Keratinocyte (primary cell): ENCODE measurements at regions not wholly inside any gene's neighbourhood (a gene's known extent, or its start where the extent isn't known, plus 50 kb on each side); places are given as distances from the start of the nearest gene placed in this dataset.

Experiments used
- DNase-seq: peaks from one replicate; pipeline ENCODE4 v3.0.0-alpha.2; 2011; ENCODE audit warnings: low read depth, missing footprints, low spot score
- FAIRE-seq: peaks from 2 replicates; lab custom pipeline; 2011; peaks lifted over from hg19 to GRCh38; lab: Jason Lieb, UNC
- H2AFZ ChIP-seq: 2 replicates; pipeline ENCODE4 v1.6.0; 2012; ENCODE audit warnings: low read length, control low read depth, inconsistent platforms; ENCODE audit not compliant: control insufficient read depth
- H3K27ac ChIP-seq: 2 replicates; pipeline ENCODE4 v1.5.1; 2011; ENCODE audit warnings: low read length; ENCODE audit not compliant: control insufficient read depth, insufficient read depth
- H3K27me3 ChIP-seq: 3 replicates; pipeline ENCODE4 v1.6.0; 2011; ENCODE audit warnings: low read length; ENCODE audit not compliant: control insufficient read depth, insufficient read depth; ENCODE audit errors: extremely low read depth
- H3K36me3 ChIP-seq, 2 experiments: 2 replicates in 1 of 2; 3 replicates in 1 of 2; pipeline ENCODE4 v1.5.1; 2011; ENCODE audit warnings: low read length in 2 of 2, mild to moderate bottlenecking in 1 of 2; ENCODE audit not compliant: control insufficient read depth in 2 of 2, insufficient read depth in 2 of 2; ENCODE audit errors: extremely low read depth in 1 of 2
- H3K4me1 ChIP-seq: 3 replicates; pipeline ENCODE4 v1.5.1; 2011; ENCODE audit warnings: low read length; ENCODE audit not compliant: control insufficient read depth, insufficient read depth; ENCODE audit errors: extremely low read depth
- H3K4me2 ChIP-seq: 3 replicates; pipeline ENCODE4 v1.6.0; 2011; ENCODE audit warnings: low read depth, low read length; ENCODE audit not compliant: control insufficient read depth, insufficient read depth; ENCODE audit errors: extremely low read depth
- H3K4me3 ChIP-seq, 3 experiments: fragments of 200-600 bp in 1 of 3; sonication (generic) in 1 of 3; 2 replicates in 2 of 3; 3 replicates in 1 of 3; pipeline ENCODE4 v1.5.1; 2011 to 2016; ENCODE audit warnings: low read length in 3 of 3, mild to moderate bottlenecking in 3 of 3, control low read depth in 2 of 3, inconsistent platforms in 1 of 3, low read depth in 1 of 3, mixed read lengths in 1 of 3, mixed run types in 1 of 3, moderate library complexity in 1 of 3; ENCODE audit not compliant: control insufficient read depth in 2 of 3, insufficient read depth in 2 of 3; ENCODE audit errors: extremely low read depth in 1 of 3
- H3K79me2 ChIP-seq: 2 replicates; pipeline ENCODE4 v1.6.0; 2012; ENCODE audit warnings: low read length; ENCODE audit not compliant: control insufficient read depth, insufficient read depth
- H3K9ac ChIP-seq: 3 replicates; pipeline ENCODE4 v1.6.0; 2011; ENCODE audit warnings: low read length; ENCODE audit not compliant: control insufficient read depth, insufficient read depth; ENCODE audit errors: extremely low read depth
- H3K9me1 ChIP-seq: 3 replicates; pipeline ENCODE4 v1.6.0; 2011; ENCODE audit warnings: low read length; ENCODE audit not compliant: control insufficient read depth, insufficient read depth; ENCODE audit errors: extremely low read depth
- H3K9me3 ChIP-seq: 2 replicates; pipeline ENCODE4 v1.5.1; 2012; ENCODE audit warnings: low read depth, low read length; ENCODE audit not compliant: control insufficient read depth
- H4K20me1 ChIP-seq: 3 replicates; pipeline ENCODE4 v1.6.0; 2011; ENCODE audit warnings: low read length; ENCODE audit not compliant: control insufficient read depth, insufficient read depth; ENCODE audit errors: extremely low read depth
- EZH2 ChIP-seq: IDR thresholded peaks from one replicate; pipeline ENCODE4 v1.6.1; 2012; ENCODE audit warnings: inconsistent platforms, mild to moderate bottlenecking, low read length, moderate library complexity
- dilution Hi-C: fragments of 300-500 bp; cut with MboI; formaldehyde crosslinking; loops from one replicate; pipeline ENCODE4 v1.7.0; 2020; ENCODE audit warnings: low sequenced_read_pairs; ENCODE audit not compliant: extremely low pct_ligation_motif_present
- TF ChIP-seq, protein P1 (sequence below), 3 experiments: IDR thresholded peaks in 1 of 3; conservative IDR thresholded peaks in 1 of 3; optimal IDR thresholded peaks in 1 of 3; 2 replicates in 2 of 3; 3 replicates in 1 of 3; pipeline versions ENCODE3 to v1.5.1; 2011; ENCODE audit warnings: low read length in 3 of 3, mild to moderate bottlenecking in 3 of 3, moderate library complexity in 2 of 3, control low read depth in 1 of 3, inconsistent platforms in 1 of 3; ENCODE audit not compliant: insufficient read depth in 2 of 3; ENCODE audit errors: extremely low read depth in 1 of 3

DNA sequence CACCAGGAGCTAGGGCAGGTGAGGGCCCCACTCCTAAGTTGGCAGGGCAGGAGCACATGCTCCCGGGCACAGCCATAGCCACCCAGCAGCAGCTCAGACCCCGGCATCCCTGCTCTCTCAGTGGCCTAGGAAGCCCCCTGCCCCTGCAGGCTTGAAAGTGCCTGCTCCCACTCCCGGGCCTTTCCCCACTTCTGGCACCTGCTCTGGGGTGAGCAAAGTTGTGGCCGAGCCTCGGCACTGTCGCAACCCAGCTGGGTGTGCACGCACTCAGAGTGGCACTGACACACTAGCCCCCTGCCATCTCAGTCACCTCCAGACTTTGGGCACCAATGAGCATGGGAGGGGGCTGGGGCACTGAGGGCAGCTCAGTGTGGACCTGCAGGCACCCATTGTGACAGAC lies 60.8 kb upstream of the CDKN2AIP start:
- TF ChIP-seq, protein P1, sequence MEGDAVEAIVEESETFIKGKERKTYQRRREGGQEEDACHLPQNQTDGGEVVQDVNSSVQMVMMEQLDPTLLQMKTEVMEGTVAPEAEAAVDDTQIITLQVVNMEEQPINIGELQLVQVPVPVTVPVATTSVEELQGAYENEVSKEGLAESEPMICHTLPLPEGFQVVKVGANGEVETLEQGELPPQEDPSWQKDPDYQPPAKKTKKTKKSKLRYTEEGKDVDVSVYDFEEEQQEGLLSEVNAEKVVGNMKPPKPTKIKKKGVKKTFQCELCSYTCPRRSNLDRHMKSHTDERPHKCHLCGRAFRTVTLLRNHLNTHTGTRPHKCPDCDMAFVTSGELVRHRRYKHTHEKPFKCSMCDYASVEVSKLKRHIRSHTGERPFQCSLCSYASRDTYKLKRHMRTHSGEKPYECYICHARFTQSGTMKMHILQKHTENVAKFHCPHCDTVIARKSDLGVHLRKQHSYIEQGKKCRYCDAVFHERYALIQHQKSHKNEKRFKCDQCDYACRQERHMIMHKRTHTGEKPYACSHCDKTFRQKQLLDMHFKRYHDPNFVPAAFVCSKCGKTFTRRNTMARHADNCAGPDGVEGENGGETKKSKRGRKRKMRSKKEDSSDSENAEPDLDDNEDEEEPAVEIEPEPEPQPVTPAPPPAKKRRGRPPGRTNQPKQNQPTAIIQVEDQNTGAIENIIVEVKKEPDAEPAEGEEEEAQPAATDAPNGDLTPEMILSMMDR (optimal IDR thresholded peaks at IDR 0.05 in 1 of 3, IDR thresholded peaks at IDR 0.05 in 1 of 3, conservative IDR thresholded peaks at IDR 0.05 in 1 of 3; ENCODE audit: extremely low read depth in 1 of 3, insufficient read depth in 2 of 3, low read length in 3 of 3), result no peak
- no peak for TF ChIP-seq EZH2
- dilution Hi-C loops, result no loop called here
- no peak for DNase-seq

DNA sequence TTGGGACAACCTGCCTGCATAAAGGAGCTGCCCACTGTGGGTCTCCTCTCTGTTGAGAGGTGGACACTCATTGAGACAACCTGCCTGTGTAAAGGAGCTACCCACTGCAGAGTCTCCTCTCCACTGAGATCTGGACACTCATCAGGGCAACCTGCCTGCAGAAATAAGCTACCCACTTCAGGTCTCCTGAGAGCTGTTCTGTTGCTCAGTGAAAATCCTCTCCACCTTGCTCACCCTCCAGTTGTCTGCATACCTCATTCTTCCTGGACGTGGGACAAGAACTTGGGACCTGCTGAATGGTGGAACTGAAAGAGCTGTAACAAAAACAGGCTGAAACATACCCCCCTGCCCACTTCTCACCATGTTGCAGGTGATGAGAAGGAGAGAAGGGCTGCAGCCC lies 59.9 kb upstream of the CDKN2AIP start:
- Histone ChIP-seq H3K36me3 (no peaks in the 10 kb centered on the region), H3K27me3 (peaks cover 4% of the 10 kb centered on the region), H2AFZ (no peak overlapping the region), H3K9me1 (no peaks in the 10 kb centered on the region), H3K9ac (no peak overlapping the region), H3K4me1 (peaks cover 4% of the 10 kb centered on the region), H3K4me3 (no peak overlapping the region), H4K20me1 (no peaks in the 10 kb centered on the region), H3K9me3 (peaks cover 12% of the 10 kb centered on the region), H3K27ac (no peak overlapping the region), H3K79me2 (no peaks in the 10 kb centered on the region), H3K4me2 (no peak overlapping the region)
- no peak for TF ChIP-seq EZH2
- TF ChIP-seq, protein P1 (optimal IDR thresholded peaks at IDR 0.05 in 1 of 3, IDR thresholded peaks at IDR 0.05 in 1 of 3, conservative IDR thresholded peaks at IDR 0.05 in 1 of 3; ENCODE audit: extremely low read depth in 1 of 3, insufficient read depth in 2 of 3, low read length in 3 of 3), result no peak
- DNase-seq (no peak), FAIRE-seq (no peak)
- dilution Hi-C loops, result no loop called here

More for the DNA sequence above, 60.8 kb upstream of the CDKN2AIP start:
- peaks cover 4% of the 10 kb centered on the region for H3K27me3 ChIP-seq
- peaks cover 4% of the 10 kb centered on the region for H3K4me1 ChIP-seq
- H3K9me3 ChIP-seq, result peaks cover 12% of the 10 kb centered on the region
- H3K4me2 ChIP-seq, result no peak overlapping the region
- H4K20me1 ChIP-seq, result no peaks in the 10 kb centered on the region
- no peak for FAIRE-seq
- H3K4me3 ChIP-seq, result no peak overlapping the region
- H2AFZ ChIP-seq, result no peak overlapping the region
- no peaks in the 10 kb centered on the region for H3K79me2 ChIP-seq
- no peak overlapping the region for H3K9ac ChIP-seq
- no peaks in the 10 kb centered on the region for H3K9me1 ChIP-seq
- no peaks in the 10 kb centered on the region for H3K36me3 ChIP-seq
- no peak overlapping the region for H3K27ac ChIP-seq
